ENCODE measurements at regions not wholly inside any gene's neighbourhood (a gene's known extent, or its start where the extent isn't known, plus 50 kb on each side); places are given as distances from the start of the nearest gene placed in this dataset.

- DNase-seq (ENCODE audit: low read depth, low spot score): no peak
- Histone ChIP-seq H3K9me3 (ENCODE audit: control insufficient read depth, insufficient read depth, low read depth, low read length) (no peaks in the 10 kb centered on the region), H3K27ac (ENCODE audit: low read length) (no peak overlapping the region), H3K4me1 (ENCODE audit: control insufficient read depth, insufficient read depth, low read length) (no peaks in the 10 kb centered on the region), H3K27me3 (ENCODE audit: control insufficient read depth, insufficient read depth, low read length) (peaks cover 15% of the 10 kb centered on the region), H3K36me3 (ENCODE audit: control insufficient read depth, insufficient read depth, low read length) (no peaks in the 10 kb centered on the region), H3K4me3 (ENCODE audit: low read depth in 2 of 2, low read length in 2 of 2) (no peak overlapping the region)
- in situ Hi-C loops (cut with HindIII; ENCODE audit: low pct_unique_long_range_greater_than_20kb, low sequenced_read_pairs) (no loop called here), intact Hi-C loops (cut with micrococcal nuclease; ENCODE audit: unreplicated experiment) (no loop called here)
- CTCF ChIA-PET: no interaction called here
- POLR2A ChIA-PET: interaction anchor here (0.5 to 0.6 kb wide), 2 partner anchors 9 to 166 kb away, joined by 3 read pairs; no protein-coding TSS in a partner anchor
- BruUV-seq (replicated peaks): no TSS peak
- ATAC-seq: no peak
- TF ChIP-seq REST (IDR thresholded peaks at IDR 0.05; ENCODE audit: insufficient read depth in 1 of 2, low read depth in 2 of 2, low read length in 1 of 2): no peak
- TF ChIP-seq SIN3A (IDR thresholded peaks at IDR 0.05; ENCODE audit: borderline replicate concordance, insufficient read depth, low read depth, low read length): no peak
- no peak for TF ChIP-seq TCF7L2 (IDR thresholded peaks at IDR 0.05; ENCODE audit: low read depth, low read length)
- no peak for TF ChIP-seq POLR2AphosphoS5 (IDR thresholded peaks at IDR 0.05; ENCODE audit: low read depth, low read length)
- TF ChIP-seq, protein P1, sequence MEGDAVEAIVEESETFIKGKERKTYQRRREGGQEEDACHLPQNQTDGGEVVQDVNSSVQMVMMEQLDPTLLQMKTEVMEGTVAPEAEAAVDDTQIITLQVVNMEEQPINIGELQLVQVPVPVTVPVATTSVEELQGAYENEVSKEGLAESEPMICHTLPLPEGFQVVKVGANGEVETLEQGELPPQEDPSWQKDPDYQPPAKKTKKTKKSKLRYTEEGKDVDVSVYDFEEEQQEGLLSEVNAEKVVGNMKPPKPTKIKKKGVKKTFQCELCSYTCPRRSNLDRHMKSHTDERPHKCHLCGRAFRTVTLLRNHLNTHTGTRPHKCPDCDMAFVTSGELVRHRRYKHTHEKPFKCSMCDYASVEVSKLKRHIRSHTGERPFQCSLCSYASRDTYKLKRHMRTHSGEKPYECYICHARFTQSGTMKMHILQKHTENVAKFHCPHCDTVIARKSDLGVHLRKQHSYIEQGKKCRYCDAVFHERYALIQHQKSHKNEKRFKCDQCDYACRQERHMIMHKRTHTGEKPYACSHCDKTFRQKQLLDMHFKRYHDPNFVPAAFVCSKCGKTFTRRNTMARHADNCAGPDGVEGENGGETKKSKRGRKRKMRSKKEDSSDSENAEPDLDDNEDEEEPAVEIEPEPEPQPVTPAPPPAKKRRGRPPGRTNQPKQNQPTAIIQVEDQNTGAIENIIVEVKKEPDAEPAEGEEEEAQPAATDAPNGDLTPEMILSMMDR (IDR thresholded peaks at IDR 0.05): no peak
Observed at GRCh38 chr10:62900829-62901571, 84.8 kb upstream of the EGR2 start.

GRCh38 chr10:62899311-62899710 lies 83.1 kb upstream of the EGR2 start:
- BruUV-seq (replicated peaks): no TSS peak
- POLR2A ChIA-PET: no interaction called here
- H3K27me3 ChIP-seq (ENCODE audit: control insufficient read depth, insufficient read depth, low read length): peaks cover 8% of the 10 kb centered on the region
- H3K36me3 ChIP-seq (ENCODE audit: control insufficient read depth, insufficient read depth, low read length): no peaks in the 10 kb centered on the region
- CTCF ChIA-PET: no interaction called here
- H3K9me3 ChIP-seq (ENCODE audit: control insufficient read depth, insufficient read depth, low read depth, low read length): no peaks in the 10 kb centered on the region
- ATAC-seq: no peak
- H3K27ac ChIP-seq (ENCODE audit: low read length): no peak overlapping the region
- in situ Hi-C loops (cut with HindIII; ENCODE audit: low pct_unique_long_range_greater_than_20kb, low sequenced_read_pairs) (no loop called here), intact Hi-C loops (cut with micrococcal nuclease; ENCODE audit: unreplicated experiment) (no loop called here)
- TF ChIP-seq REST (IDR thresholded peaks at IDR 0.05; ENCODE audit: insufficient read depth in 1 of 2, low read depth in 2 of 2, low read length in 1 of 2) (no peak), SIN3A (IDR thresholded peaks at IDR 0.05; ENCODE audit: borderline replicate concordance, insufficient read depth, low read depth, low read length) (no peak), TCF7L2 (IDR thresholded peaks at IDR 0.05; ENCODE audit: low read depth, low read length) (no peak), POLR2AphosphoS5 (IDR thresholded peaks at IDR 0.05; ENCODE audit: low read depth, low read length) (no peak)
- TF ChIP-seq, protein P1 (IDR thresholded peaks at IDR 0.05): no peak
- DNase-seq (ENCODE audit: low read depth, low spot score): no peak
- H3K4me3 ChIP-seq (ENCODE audit: low read depth in 2 of 2, low read length in 2 of 2): no peak overlapping the region
- H3K4me1 ChIP-seq (ENCODE audit: control insufficient read depth, insufficient read depth, low read length): no peaks in the 10 kb centered on the region
